ENCODE measurements at regions not wholly inside any gene's neighbourhood (a gene's known extent, or its start where the extent isn't known, plus 50 kb on each side); places are given as distances from the start of the nearest gene placed in this dataset.

GRCh38 chr16:54431997-54432896 lies 145.7 kb upstream of the IRX3 start:
- peaks cover 4 to 24% of the 10 kb centered on the region in 2 donors for H3K9me3 ChIP-seq
- TF ChIP-seq CTCF (IDR thresholded peaks at IDR 0.05), result no peak
- no peaks in the 10 kb centered on the region for H3K27me3 ChIP-seq
- H3K4me1 ChIP-seq, result no peaks in the 10 kb centered on the region
- H3K4me3 ChIP-seq, result no peak overlapping the region
- no peak for DNase-seq (ENCODE audit: low spot score)
- no peaks in the 10 kb centered on the region for H3K36me3 ChIP-seq
- no peak overlapping the region for H3K27ac ChIP-seq

DNA sequence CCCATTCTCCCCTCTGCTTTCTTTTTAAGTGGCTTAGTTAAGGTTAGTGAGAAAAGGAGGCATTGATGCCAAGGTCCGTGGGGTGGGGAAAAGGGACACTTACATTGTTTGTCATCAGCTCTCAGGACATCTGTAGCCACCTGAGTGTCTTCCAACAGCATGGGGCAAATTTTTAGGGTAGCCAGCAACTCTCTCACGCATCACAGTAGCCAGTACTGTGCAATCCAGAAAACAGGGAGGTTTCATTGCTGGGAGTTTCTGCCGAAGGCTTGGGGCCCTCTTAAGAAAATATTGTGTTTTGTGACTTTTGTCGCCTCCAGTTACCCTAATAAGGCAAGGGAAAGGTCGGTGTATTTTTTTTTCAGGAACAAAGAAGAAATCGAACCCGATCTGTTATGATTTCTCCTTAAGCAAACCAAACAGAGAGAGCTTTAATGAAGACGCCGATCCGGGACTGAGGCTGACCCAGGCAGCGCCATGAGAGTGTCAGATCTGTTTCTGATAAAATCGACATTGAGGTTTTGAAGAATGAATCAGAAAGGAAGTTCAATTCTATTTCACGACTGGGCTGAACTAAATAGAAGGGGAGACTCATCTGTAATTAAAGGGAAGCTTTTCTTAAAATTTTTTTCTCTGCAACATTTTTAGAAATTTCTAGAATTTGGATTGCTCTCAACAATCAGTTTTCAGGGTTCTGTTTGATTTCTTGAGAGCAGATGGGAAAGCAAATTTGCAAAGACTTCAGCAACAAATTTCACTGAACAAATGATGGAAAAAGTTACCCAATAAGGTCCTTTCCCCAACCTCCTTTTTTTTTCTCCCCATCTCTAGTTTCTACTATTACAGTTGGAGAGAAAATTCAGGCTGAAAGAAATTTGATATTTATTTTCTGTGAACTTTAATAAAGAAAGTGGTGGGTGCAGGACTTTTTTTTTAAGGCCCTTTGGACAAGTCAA lies 144.7 kb upstream of the IRX3 start:
- Histone ChIP-seq H3K4me3 (no peak overlapping the region), H3K27ac (no peak overlapping the region), H3K27me3 (no peaks in the 10 kb centered on the region), H3K9me3 (peaks cover 4 to 24% of the 10 kb centered on the region in 2 donors), H3K4me1 (no peaks in the 10 kb centered on the region), H3K36me3 (no peaks in the 10 kb centered on the region)
- TF ChIP-seq CTCF (IDR thresholded peaks at IDR 0.05), result no peak
- no peak for DNase-seq (ENCODE audit: low spot score)

DNA sequence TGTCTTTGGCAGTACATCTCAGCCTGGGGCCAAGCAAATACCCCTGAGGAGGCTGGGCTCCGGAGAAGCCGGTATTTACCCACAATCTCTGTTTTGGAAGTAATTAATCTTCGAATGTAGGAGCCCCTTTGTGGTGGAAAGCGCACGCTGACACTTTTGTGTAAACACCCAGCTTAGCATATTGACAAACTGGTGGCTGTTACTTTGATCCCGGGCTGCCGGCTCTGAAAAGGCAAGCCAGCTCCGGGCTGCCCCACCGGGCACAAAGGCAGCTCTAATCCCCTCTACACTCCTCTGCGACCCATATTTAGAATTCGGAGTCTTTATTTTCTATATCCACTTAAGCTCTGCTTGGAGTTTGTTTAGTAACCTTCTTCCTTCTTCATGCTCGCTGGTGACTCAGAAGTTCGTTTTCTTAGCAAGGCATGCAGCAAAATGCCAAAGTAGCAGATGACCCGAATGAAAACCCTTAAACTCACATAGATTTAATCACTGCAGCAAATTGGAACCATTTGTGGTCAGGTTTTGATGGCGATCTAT lies 144.0 kb upstream of the IRX3 start:
- peaks cover 4 to 24% of the 10 kb centered on the region in 2 donors for H3K9me3 ChIP-seq
- no peaks in the 10 kb centered on the region for H3K4me1 ChIP-seq
- H3K4me3 ChIP-seq, result no peak overlapping the region
- H3K27ac ChIP-seq, result no peak overlapping the region
- no peak for DNase-seq (ENCODE audit: low spot score)
- H3K27me3 ChIP-seq, result no peaks in the 10 kb centered on the region
- no peaks in the 10 kb centered on the region for H3K36me3 ChIP-seq
- no peak for TF ChIP-seq CTCF (IDR thresholded peaks at IDR 0.05)

- no peak for DNase-seq (ENCODE audit: low spot score)
- Histone ChIP-seq H3K36me3 (no peaks in the 10 kb centered on the region), H3K27me3 (no peaks in the 10 kb centered on the region), H3K27ac (no peak overlapping the region), H3K4me3 (no peak overlapping the region), H3K4me1 (no peaks in the 10 kb centered on the region), H3K9me3 (peaks cover 4 to 15% of the 10 kb centered on the region in 2 donors)
- no peak for TF ChIP-seq CTCF (IDR thresholded peaks at IDR 0.05)
Measured at GRCh38 chr16:54429029-54429428, 142.4 kb upstream of the IRX3 start.

DNA sequence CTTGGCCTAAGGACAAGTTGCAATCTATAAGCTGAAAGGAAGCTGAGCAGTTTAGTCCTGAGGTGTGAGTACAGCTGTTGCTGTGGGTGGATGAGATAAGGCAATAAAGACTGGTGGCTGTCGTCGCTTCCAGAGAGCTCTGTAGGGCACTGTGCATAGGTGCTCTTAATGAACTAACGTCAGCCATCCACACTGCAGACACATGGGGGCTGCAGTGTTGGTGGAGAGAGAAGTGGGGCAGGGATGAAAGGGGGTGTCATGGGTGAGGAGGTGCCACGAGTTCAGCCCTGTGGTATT lies 139.9 kb upstream of the IRX3 start:
- DNase-seq (ENCODE audit: low spot score), result no peak
- H3K27me3 ChIP-seq, result no peaks in the 10 kb centered on the region
- no peaks in the 10 kb centered on the region for H3K36me3 ChIP-seq
- H3K4me3 ChIP-seq, result no peak overlapping the region
- H3K4me1 ChIP-seq, result peaks cover 0 to 15% of the 10 kb centered on the region in 2 donors
- peaks cover 4 to 15% of the 10 kb centered on the region in 2 donors for H3K9me3 ChIP-seq
- TF ChIP-seq CTCF (IDR thresholded peaks at IDR 0.05), result no peak
- H3K27ac ChIP-seq, result no peak overlapping the region
